ENCODE measurements at regions not wholly inside any gene's neighbourhood (a gene's known extent, or its start where the extent isn't known, plus 50 kb on each side); places are given as distances from the start of the nearest gene placed in this dataset.

DNA sequence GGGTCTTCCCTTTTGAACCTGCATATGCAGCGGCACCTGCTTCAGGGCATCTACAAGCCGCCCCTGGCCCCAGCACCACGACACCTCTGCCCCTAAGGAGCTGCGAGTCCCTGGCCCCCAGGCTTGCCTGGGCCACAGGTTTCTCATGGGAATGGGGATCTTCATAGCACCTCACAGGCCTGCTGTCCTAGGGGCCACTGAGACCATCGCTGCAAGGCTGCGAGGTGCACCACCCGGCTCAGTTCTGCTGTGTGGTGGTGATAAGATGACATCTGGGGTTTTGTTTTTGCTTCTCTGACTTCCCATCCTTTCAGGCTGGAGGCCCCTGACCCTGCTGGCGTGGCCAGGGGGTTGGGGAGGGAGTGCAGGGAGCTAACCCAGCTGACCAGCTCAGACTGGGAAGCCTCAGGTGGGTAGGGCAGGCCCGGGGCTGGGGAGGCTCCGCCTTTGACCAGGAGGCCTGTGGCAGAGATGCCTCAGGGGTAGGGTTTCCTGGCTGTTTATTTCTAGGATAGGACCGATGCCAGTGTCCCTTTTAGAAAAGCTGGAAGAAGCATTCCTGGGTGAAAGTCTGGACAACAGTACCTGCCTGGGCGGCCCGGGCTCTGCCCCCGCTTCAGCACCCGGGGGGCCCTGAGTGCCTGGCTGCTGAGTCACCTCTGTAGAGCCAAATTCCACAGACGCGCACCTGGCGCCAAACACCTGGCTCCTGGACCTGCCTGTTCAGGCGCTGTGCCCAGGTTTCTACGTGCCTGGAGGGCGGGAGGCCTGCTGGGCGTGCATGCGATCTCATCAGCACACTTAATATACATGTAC lies 264.7 kb downstream of the DLL1 start:
- DNase-seq: peak; percentile 55

DNA sequence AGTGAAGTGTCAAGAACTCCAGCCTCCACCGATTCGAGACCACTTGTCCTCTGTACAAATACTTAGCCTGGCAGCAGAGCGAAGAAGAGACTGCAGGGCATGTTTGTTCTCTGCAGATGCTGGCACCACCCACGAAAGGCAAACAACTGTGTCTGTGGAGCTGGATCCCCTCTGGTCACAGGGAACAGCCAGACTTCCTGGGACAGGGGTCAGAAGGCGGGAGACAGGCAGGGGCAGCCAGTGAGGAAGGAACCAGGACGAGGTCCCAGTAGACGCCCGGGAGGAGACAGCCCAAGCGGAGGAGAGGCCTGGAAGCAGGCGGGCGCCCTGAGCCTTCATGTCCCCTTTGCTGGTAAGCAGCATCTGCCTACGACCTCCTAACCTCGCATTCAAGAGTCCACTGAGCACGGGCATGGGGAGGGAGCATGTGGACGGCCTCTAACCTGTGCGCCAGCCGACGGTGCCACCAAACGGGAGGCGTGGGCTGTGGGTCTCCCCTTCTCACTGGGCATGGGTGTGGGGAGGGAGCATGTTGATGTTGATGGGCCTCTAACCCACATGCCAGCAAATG lies 265.5 kb downstream of the DLL1 start:
- DNase-seq: peak; percentile 48

DNA sequence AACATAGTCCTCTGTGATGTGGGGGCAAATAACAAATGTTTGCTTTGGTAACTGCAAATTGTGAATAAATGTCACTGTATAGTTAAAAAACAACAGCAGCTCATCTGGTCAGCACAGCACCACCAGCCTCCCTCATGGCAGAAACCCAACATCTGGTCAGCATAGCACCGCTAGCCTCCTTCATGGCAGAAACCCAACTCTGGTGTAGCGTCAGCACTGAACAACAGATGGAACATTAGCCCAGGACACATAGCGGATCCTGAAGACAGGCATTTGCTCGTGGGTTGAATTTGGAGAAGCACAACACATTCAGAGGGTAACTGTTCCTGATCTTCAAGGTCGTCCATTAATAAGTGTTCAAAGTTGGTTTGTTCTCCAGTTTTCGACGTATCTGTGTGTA lies 265.9 kb downstream of the DLL1 start:
- no peak for DNase-seq

DNA sequence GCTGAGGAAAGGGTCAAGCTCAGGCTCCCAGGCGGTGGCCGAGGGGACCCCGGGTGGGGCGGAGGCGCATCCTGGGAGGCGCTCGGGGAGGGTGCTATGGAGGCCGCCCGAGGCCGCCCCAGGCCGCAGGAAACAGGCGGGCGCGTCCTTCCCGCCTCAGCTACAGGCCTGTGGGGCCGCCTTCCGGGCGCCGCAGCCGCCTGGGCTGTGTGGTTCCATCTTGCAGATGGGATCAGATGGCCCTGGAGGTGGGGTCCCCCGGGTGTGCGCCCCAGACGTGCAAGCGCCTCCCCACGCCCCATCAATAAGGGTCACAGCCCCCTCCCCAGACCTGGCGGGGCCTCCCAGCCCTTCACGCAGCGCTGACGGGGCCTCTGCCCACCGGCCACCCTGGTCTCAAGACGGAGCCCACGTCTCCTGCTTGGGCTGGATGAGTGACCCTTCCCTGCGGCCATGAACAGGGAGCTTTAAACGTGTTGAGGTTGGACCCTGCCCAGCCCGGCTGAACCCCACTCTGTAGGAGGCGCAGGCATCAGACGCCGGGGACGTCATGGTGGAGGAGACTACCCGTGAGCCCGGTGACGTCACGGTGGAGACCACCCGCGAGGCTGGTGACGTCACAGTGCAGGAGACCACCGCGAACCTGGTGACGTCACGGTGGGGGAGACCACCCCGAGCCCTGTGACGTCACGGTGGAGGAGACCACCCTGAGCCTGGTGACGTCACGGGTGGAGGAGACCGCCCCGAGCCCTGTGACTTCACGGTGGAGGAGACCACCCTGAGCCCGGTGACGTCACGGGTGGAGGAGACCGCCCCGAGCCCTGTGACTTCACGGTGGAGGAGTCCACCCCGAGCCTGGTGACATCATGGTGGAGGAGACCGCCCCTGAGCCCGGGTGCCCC lies 267.0 kb downstream of the DLL1 start:
- DNase-seq: peak; percentile 59

DNA sequence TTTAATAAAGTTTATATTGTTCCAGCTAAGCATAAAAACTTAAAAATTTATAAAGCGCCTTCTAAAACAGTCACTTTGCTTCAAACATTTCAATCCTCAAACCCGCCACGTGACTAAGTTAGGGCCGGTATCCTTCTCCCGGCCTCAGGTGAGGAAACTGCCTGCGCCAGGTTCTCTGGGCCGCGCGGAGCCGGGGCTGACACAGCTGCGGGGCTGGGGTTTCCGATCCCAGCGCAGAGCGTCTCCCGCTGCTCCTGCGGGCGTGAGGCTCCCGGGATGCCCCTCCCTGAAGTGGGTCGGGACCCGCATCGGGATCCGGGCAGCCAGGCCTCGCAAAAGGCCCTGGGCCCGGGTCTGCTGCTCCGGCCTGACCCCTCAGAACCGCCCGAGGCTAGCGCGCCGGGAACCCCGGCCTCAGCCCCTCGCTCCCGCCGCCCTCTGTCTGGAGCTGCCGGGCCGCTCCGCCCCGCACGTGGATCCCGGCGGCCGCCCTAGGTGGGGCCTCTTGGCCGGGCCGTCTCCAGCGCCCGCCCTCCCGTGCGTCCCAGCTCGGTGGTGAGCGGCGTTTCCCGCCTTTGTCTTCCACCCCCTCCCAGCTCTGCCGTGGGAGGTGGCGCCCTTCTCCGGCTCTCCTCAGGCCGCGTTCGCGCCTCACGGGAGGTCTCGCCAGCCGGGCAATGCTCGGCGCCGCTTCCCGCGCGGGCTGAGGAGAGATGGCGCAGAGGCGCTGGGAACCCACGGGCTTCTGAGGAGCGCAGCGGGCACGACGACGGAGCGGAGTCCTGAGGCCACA lies 267.9 kb downstream of the DLL1 start:
- peak; percentile 48 for DNase-seq

DNA sequence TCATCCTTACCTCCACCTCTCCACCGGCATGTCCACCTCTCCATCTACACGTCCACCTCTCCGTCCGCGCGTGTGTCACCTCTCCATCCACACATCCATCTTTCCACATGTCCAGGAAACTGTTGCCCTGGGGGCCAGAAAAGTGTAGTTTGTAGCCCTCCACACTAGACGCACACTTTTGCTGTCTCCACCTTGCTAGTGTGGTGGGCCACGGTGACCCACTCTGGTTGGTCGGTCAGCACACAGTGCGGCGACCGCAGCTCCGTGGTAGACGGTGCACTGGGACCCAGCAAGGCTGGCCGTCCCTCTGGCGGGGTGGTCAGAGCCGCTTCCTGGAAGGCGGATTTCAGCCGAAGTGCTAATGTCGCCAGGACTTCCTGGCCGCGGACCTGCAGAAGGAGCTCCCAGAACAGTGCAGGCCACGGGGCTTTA lies 268.6 kb downstream of the DLL1 start:
- peak; percentile 51 for DNase-seq

DNA sequence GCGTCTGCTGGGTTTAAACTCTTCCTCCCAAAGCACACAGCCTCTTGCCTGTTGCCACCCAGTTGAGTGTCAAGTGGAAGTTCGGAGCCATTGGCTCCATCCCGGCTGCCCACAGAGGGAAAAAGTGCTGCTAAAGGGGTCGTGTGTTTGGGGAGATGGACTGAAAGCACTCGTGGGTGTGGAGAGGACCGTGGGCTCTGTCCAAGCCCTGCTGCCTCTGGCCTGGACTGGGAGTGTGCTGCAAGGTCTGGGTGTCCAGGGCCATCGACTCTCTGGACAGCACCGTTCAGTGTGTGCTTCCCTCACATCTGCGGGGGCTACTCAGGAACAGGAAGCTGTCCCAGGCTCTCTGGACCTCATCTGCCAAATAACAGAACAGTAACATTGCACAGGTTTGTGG lies 269.3 kb downstream of the DLL1 start:
- no peak for DNase-seq

DNA sequence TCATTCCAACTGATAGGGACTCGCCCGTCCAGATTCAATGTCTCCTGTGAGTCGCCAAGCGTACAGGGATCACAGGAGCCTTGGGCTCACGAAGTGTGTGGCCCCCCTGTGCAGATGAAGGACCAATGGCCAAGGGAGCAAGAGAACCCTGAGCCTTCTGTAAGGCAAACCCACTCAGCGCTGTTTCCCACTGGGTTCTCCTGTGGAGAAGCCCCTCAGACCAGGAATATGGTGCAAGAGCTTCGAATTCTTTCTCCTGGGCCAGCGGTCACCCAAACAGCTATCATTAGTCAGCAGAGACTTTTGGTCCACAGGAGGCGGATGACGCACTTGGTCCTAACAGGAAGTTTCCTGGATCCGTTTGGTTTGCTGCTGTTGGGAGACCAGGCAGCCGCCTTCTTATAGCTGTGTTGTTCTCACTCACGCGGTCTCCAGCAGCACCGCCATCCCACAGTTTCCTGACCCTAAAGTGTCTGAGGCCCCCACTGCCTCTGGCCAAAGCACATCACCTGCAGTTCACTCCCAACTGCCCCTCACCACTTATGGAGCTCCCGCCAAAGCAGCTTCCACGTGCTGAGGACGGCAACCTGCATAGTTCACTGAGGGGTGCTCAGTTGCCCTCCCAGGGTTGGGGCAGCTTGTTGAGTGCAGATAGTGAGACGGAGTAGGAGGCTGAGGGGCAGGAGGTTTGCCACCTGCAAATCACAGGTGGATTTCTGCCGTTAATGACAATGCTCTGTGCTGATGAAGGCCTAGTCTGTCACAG lies 268.6 kb downstream of the ERMARD start:
- no peak for DNase-seq

DNA sequence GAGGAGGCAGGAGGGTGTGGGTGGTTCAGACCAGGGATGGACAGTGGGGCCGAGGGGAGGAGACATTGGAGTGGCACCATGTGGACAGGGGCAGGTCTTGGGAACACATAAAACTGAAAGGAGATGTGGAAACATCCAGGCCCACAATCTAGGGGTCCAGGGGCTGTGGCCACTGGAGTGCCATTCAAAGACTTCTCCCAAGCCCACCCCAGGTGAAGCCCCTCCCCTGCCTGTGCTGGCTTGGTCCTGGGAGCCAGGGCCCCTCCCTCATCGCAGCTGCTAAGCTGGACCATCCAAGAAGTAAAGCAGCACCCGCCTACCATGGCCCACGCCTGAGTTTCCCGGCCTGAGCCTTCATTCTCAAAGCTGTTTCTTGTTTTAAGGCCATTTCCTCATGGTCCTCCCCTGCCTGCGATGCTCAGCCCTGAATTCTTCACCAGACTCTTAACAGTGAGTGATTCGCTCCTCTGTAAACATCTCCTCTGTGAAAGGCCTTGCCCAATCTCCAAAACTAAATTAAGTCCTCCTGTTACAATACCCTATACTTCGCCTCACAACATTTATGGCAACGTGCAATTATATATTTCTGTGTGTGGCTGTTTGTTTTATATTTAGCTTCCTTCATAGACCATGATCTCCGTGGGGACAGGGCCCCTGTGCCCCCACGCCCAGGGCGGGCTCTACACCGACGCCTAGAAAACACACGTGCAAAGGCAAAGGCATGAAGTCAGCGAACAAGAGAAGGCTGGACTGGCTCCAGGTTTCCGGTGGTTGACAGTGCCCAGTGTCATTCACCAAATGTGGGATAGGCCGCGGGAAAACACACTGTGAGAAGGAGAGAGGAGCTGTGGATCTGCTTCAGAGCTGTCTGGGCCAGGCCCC lies 267.8 kb downstream of the ERMARD start:
- peak; percentile 39 for DNase-seq

DNA sequence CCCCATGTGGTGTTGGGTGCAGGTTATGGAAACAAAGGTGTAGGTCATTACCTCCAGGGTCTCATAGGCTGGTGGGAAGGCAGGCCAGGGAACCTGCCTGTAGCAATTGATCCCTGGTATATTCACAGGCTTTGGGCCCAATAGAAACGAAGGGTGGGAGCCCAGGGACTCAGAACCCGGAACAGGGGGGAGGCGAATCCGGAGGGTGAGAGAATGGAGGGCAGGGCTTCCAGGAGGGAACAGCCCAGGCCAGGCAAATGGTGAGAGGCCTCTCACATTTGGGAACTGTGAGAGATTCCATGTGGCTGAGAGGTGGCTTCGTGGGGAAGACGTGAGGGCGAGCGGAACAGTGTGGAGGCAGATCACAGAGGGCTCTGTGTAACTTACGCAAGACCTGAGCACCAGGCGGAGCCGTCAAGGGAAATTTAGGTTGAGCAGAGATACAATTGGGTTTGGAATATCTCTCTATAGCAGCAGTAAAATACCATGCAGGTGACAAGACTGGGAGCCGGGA lies 267.1 kb downstream of the ERMARD start:
- DNase-seq: no peak

DNA sequence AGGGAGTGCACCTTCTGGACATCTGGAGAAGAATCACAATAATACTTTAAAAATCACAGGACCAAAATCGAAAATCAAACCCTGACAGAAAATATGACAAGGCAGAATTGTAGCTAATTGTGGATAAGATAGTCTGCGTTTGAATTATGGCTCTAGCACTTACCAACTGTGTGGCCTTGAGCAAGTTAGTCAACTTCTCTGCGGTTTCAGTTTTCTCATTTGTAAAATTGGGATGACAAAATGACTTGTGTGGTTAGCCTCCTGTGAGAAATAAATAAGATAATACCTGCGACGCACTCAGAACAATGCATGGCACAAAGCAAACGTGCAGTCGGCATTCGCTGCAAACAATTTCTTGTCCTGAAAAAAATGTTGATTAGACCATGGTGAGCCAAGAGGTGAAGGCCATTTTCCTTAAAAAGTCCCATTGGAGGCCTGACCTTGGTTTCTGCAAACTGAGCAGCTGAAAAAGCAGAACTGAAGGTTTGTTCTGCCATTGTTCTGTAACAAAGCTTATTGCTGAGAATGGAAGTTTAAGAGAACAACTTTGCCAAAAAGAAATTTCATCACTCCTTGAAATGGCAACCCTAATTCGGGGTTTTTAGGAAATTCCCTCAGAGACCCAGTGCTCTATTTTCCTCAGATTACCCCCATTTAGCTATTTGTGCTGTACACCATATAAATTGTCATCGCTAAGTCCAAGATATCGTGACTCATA lies 266.3 kb downstream of the ERMARD start:
- no peak for DNase-seq

DNA sequence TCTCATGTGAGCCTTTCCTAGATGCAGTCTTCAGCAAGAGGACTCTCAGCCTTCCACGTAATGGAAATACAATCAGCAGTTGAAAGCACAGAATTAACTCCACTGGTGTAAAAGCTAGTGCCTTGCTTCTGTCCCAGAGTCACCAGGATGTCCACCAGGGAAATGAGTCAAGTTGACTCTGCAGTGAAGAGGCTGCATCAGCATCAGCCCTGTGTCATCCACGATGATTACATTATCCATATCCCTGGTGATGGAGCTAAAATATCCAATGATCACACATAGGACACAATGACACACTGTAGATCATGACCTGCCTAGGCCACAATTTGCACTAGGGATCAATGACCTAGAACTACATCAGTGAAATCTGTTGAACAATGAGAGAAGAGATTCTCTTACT lies 262.4 kb downstream of the ERMARD start:
- no peak for DNase-seq

DNA sequence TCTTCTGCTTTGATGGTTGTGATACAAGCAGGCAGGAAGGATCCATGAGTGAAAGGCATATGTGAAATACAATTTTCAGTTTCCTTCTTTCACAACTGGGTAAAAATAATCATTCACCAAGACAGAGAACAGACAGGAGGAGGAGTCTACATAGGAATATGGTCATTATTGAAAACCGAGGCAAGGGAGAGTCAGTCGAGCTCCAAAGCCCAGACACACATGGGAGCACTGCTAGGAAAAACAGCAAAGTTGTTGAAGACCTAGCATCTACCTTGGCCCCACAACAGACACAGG lies 260.6 kb downstream of the ERMARD start:
- no peak for DNase-seq

DNA sequence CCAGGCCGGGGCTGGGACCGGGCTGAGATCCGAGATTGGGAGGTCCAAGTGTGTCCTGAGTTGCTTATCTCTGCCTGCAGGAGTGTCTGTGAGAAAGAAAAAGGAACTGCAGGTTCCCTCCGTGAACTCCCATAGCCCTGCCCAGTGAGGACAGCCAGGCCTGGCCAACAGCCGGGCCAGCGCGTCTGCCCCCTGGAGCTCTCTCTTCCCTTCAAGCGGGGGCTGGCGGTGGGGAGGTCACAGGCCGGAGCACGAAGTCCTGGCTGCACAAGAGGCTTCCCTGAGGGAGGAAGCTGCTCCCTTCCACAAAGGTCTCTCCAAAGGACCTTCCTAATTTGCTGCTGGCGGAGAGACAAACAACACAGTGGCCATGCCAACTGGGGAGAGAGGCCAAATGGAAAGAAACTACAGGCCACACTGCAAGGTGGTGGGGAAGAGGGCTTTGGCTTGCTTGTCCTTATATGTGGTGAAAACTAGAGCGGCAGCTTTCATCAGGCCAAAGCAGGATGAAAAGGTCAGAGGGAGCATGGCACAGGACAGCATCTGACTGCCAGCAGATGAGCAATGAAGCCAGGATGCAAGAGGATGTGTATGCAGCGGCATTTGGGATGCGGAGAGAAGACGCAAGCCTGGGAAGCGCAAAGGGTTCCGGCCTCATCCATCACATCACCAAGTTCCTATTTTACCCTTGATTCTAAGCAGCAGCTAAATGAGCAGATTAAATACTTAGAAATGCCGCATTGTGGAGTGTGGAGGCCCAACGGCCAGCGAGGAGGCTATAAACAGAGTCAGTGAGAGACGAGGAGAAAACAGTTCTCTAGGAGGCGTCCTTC lies 260.0 kb downstream of the ERMARD start:
- no peak for DNase-seq

DNA sequence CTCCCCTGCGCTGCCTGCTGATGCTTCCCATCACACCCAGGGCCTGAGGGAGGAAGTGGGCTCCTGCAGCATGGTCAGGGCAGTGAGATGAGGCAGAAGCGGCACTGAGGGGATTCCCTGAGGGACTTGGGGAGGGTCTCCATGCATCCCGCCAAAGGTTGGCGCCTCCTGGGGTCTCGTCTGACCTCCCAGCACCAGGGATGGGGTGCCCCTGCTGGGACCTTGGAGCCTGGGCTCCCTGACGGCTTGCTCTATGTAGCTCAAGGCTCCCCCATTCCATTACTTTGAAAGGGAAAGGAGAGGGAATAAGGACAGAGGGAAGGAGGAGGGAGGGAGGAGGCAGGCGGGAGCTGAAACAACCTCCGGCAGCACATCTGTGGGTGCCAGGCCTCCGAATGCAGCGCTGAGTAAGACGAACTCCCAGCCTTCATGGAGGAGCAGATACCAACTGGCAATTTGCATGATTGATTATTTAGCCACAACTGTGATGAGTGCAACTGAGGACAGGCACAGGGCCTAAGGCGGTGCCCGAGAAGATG lies 259.3 kb downstream of the ERMARD start:
- no peak for DNase-seq

DNA sequence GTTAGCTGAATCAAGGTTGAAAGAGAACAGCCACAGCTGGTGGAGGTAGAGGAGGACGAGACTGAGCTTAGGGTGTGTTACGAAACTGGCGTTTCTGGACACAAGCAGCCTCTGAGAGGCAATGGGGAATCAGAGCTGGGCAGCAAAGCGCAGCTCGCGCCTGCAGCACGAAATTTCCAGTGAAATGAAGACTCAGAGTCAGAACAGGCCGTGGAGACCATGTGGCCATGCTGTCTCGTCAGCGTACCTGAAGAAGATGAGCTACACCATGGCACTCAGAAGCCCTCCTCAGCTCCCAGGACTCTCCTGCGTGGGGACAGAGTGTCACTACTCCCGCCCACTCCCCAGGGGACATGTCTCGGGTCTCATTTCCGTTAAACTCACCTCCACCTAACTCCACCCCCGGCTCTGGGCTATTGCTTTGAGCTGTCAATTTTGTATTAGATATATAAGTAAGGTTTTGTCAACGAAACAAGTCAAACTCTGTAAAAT lies 256.9 kb downstream of the ERMARD start:
- DNase-seq: no peak

DNA sequence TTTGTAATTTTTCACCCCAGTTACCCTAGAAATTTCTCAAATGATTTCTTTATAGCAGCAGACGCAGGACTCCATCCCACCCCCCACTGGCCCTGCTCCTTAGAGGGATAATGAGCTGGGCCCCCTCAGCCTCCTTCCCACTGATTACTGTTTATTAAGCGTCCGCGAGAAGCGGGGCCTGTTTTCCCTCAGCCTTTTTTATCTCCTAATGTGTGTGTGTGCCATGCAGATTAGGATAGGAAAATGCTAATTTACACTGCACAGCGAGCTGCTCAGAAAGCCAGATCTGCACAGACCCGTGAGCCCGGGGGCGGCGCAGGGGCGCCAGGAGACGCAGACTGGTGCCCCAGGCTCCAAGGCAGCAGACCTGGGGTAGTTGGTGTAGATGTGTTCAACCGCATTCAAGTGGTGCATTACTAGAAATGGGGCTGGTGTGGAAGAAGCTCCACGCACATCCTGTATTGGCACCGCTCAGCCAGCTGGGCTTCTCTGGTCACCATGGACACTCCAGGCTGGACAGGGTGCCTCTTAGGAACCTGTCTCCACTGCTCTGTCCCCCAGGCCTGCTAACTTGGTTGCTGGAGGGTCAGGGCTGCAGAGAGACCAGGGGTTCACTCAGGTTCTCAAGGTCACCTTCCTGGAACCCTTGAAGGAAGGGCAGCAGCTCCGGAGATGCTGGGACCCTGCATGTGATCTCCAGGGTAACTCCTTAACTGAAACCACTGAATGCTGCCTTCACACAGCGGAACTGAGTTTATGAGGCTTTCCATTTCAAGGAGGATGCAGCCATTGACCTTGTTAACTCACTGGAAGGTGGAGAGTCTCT lies 256.3 kb downstream of the ERMARD start:
- no peak for DNase-seq

DNA sequence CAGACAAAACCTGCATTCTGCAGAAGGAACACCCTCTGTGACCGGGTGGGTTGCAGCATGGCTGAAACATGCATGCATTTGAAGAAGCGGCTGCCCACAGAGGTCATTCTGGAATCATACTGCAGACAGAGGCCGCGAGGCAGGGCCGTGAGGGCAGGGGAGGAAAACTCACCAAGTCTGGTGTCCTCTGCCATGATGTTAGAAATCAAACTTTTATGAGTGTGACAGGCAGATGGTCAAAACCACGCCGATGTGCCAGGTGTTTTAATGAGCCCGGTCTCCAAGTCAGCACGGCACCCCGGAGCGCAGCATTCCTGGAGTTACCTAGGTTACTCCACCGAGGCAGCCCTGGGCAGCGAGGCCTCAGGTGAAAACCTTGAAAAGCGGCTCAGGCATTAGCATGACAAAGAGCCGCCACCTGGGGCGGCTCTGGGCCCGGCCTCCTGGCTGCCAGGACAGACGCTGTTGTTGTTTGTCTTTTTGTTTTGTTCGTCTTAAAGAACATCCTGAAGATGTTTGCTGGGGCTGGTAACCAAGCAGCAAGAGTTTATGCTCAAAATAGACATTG lies 255.6 kb downstream of the ERMARD start:
- no peak for DNase-seq

Data from activated effector memory CD4-positive, alpha-beta T cell treated with anti-CD3 and anti-CD28 coated beads, Interleukin-2, amount 50 U/mL, for 16 hours (primary cell).